IMR-90 (cell line): ENCODE measurements at regions not wholly inside any gene's neighbourhood (a gene's known extent, or its start where the extent isn't known, plus 50 kb on each side); places are given as distances from the start of the nearest gene placed in this dataset.

Source experiments
- ATAC-seq: fragments of 200-7000 bp; cut with Tn5 transposase; 2 replicates; pipeline ENCODE4 v1.9.1; 2020; ENCODE audit warnings: low read depth, mild to moderate bottlenecking, moderate library complexity
- BruUV-seq: library from RNA; stranded (reverse); fragments of 400-500 nt; replicated peaks from 2 replicates; lab custom pipeline; 2021; lab: Mats Ljungman, UMichigan
- CTCF ChIA-PET: fragments of 300-600 bp; formaldehyde crosslinking; extraction: SDS; loops from one replicate; lab custom pipeline; 2021; ENCODE audit warnings: antibody characterized with exemption; lab: Yijun Ruan, JAX
- POLR2A ChIA-PET: fragments of 300-600 bp; sonication (Branson Sonifier 250); formaldehyde crosslinking; loops from one replicate; lab custom pipeline; 2022; ENCODE audit warnings: antibody characterized with exemption; ENCODE audit not compliant: unreplicated experiment; lab: Charles Lee
- DNase-seq: peaks from one replicate; pipeline ENCODE4 v3.0.0; 2013
- H2AFZ ChIP-seq: replicated peaks from 2 replicates; pipeline ENCODE3; 2013; ENCODE audit warnings: low read length, mild to moderate bottlenecking; ENCODE audit not compliant: poor library complexity
- H2AK5ac ChIP-seq: 2 replicates; pipeline ENCODE4 v1.6.1; 2013; ENCODE audit warnings: low read depth, low read length, inconsistent platforms
- H2AK9ac ChIP-seq: replicated peaks from 2 replicates; pipeline ENCODE3; 2013; ENCODE audit warnings: mild to moderate bottlenecking, low read depth, low read length, moderate library complexity; ENCODE audit not compliant: poor library complexity
- H2BK120ac ChIP-seq: 2 replicates; pipeline ENCODE4 v1.6.1; 2013; ENCODE audit warnings: low read depth, low read length, inconsistent platforms
- H2BK15ac ChIP-seq: 3 replicates; pipeline ENCODE4 v1.6.1; 2013; ENCODE audit warnings: low read depth, low read length, inconsistent platforms
- H2BK20ac ChIP-seq: 2 replicates; pipeline ENCODE4 v1.6.1; 2013; ENCODE audit warnings: low read depth, mild to moderate bottlenecking, inconsistent platforms, low read length, moderate library complexity
- H2BK5ac ChIP-seq: 2 replicates; pipeline ENCODE4 v1.6.1; 2013; ENCODE audit warnings: mild to moderate bottlenecking, low read depth, low read length, inconsistent platforms; ENCODE audit not compliant: poor library complexity, severe bottlenecking
- H3K14ac ChIP-seq: replicated peaks from 2 replicates; pipeline ENCODE4 v1.6.1; 2013; ENCODE audit warnings: low read depth, low read length, inconsistent platforms
- H3K18ac ChIP-seq: 2 replicates; pipeline ENCODE4 v1.6.1; 2013; ENCODE audit warnings: low read depth, low read length, control low read depth
- H3K23ac ChIP-seq: 2 replicates; pipeline ENCODE4 v1.6.1; 2013; ENCODE audit warnings: low read depth, low read length, inconsistent platforms
- H3K27ac ChIP-seq: 2 replicates; pipeline ENCODE4 v1.5.1; 2013; ENCODE audit warnings: mild to moderate bottlenecking, control low read depth, low read length; ENCODE audit not compliant: insufficient read depth
- H3K27me3 ChIP-seq: 2 replicates; pipeline ENCODE4 v1.6.1; 2013; ENCODE audit warnings: low read length; ENCODE audit not compliant: control insufficient read depth, insufficient read depth
- H3K36me3 ChIP-seq: 2 replicates; pipeline ENCODE4 v1.6.1; 2013; ENCODE audit warnings: low read length, mixed read lengths; ENCODE audit not compliant: control insufficient read depth, insufficient read depth
- H3K4ac ChIP-seq: 2 replicates; pipeline ENCODE4 v1.6.1; 2013; ENCODE audit warnings: low read depth, low read length, inconsistent platforms
- H3K4me1 ChIP-seq: 2 replicates; pipeline ENCODE4 v1.6.1; 2013; ENCODE audit warnings: low read length, mixed read lengths; ENCODE audit not compliant: control insufficient read depth, insufficient read depth
- H3K4me2 ChIP-seq: 2 replicates; pipeline ENCODE4 v1.6.1; 2013; ENCODE audit warnings: low read depth, mild to moderate bottlenecking, control low read depth, low read length, moderate library complexity
- H3K4me3 ChIP-seq: 2 replicates; pipeline ENCODE4 v1.5.1; 2013; ENCODE audit warnings: low read depth, mild to moderate bottlenecking, control low read depth, low read length, moderate library complexity; ENCODE audit not compliant: insufficient read depth
- H3K56ac ChIP-seq: 2 replicates; pipeline ENCODE4 v1.6.1; 2013; ENCODE audit warnings: low read length, inconsistent platforms; ENCODE audit not compliant: insufficient read depth; ENCODE audit errors: extremely low read depth
- H3K79me1 ChIP-seq, 2 experiments: 2 replicates each; pipeline ENCODE4 v1.6.1; 2013; ENCODE audit warnings: low read length in 2 of 2, inconsistent platforms in 1 of 2, low read depth in 1 of 2
- H3K9ac ChIP-seq: 2 replicates; pipeline ENCODE4 v1.6.1; 2013; ENCODE audit warnings: low read depth, low read length, control low read depth
- H3K9me1 ChIP-seq: 2 replicates; pipeline ENCODE4 v1.6.1; 2013; ENCODE audit warnings: low read length, inconsistent platforms; ENCODE audit not compliant: insufficient read depth
- H3K9me3 ChIP-seq: 2 replicates; pipeline ENCODE4 v1.6.1; 2013; ENCODE audit warnings: low read length; ENCODE audit not compliant: control insufficient read depth, insufficient read depth
- H4K20me1 ChIP-seq: 2 replicates; pipeline ENCODE4 v1.6.1; 2013; ENCODE audit warnings: low read length, inconsistent platforms; ENCODE audit not compliant: insufficient read depth
- H4K5ac ChIP-seq: 2 replicates; pipeline ENCODE4 v1.6.1; 2013; ENCODE audit warnings: mild to moderate bottlenecking, low read depth, low read length, control low read depth
- H4K8ac ChIP-seq, 2 experiments: 2 replicates each; pipeline ENCODE4 v1.6.1; 2013; ENCODE audit warnings: low read depth in 2 of 2, low read length in 2 of 2, control low read depth in 1 of 2, inconsistent platforms in 1 of 2
- H4K91ac ChIP-seq: 2 replicates; pipeline ENCODE4 v1.6.1; 2013; ENCODE audit warnings: low read depth, low read length, inconsistent platforms; ENCODE audit not compliant: insufficient read depth
- BHLHE40 ChIP-seq: fragments of 150-350 bp; IDR thresholded peaks from 2 replicates; pipeline ENCODE4 v1.6.1; 2016; ENCODE audit warnings: mild to moderate bottlenecking, low read depth, low read length
- CEBPB ChIP-seq: IDR thresholded peaks from 2 replicates; pipeline ENCODE4 v1.6.1; 2012; ENCODE audit warnings: low read depth, low read length, improper control_type of control experiment
- CHD1 ChIP-seq: IDR thresholded peaks from 2 replicates; pipeline ENCODE4 v1.6.1; 2012; ENCODE audit warnings: low read depth, low read length, improper control_type of control experiment
- CTCF ChIP-seq: conservative IDR thresholded peaks from 2 replicates; pipeline ENCODE4 v1.5.1; 2012; ENCODE audit warnings: mild to moderate bottlenecking, low read depth, low read length, improper control_type of control experiment
- FOS ChIP-seq: fragments of 150-350 bp; IDR thresholded peaks from 2 replicates; pipeline ENCODE4 v1.6.1; 2016; ENCODE audit warnings: low read depth, low read length
- MAFK ChIP-seq: IDR thresholded peaks from 2 replicates; pipeline ENCODE4 v1.6.1; 2012; ENCODE audit warnings: low read depth, low read length, improper control_type of control experiment
- MAZ ChIP-seq: IDR thresholded peaks from 2 replicates; pipeline ENCODE4 v1.6.1; 2012; ENCODE audit warnings: low read depth, mild to moderate bottlenecking, low read length, improper control_type of control experiment, moderate library complexity, borderline replicate concordance
- MXI1 ChIP-seq: IDR thresholded peaks from 2 replicates; pipeline ENCODE4 v1.6.1; 2012; ENCODE audit warnings: low read depth, mild to moderate bottlenecking, low read length, moderate library complexity, borderline replicate concordance
- NFE2L2 ChIP-seq: fragments of 150-350 bp; IDR thresholded peaks from 2 replicates; pipeline ENCODE4 v1.6.1; 2016; ENCODE audit warnings: low read depth, mild to moderate bottlenecking, low read length
- POLR2A ChIP-seq: IDR thresholded peaks from 2 replicates; pipeline ENCODE4 v1.6.1; 2012; ENCODE audit warnings: mild to moderate bottlenecking, low read depth, low read length
- RAD21 ChIP-seq: IDR thresholded peaks from 2 replicates; pipeline ENCODE4 v1.6.1; 2012; ENCODE audit warnings: low read length, improper control_type of control experiment
- RCOR1 ChIP-seq: IDR thresholded peaks from 2 replicates; pipeline ENCODE4 v1.6.1; 2012; ENCODE audit warnings: mild to moderate bottlenecking, low read length, improper control_type of control experiment; ENCODE audit not compliant: insufficient replicate concordance
- RFX5 ChIP-seq: IDR thresholded peaks from 2 replicates; pipeline ENCODE4 v1.8.0; 2012; ENCODE audit warnings: low read depth, mild to moderate bottlenecking, low read length, moderate library complexity
- SMC3 ChIP-seq: fragments of 150-350 bp; IDR thresholded peaks from 2 replicates; pipeline ENCODE4 v1.6.1; 2016; ENCODE audit warnings: low read depth, mild to moderate bottlenecking, antibody characterized with exemption, low read length, moderate library complexity
- USF2 ChIP-seq: fragments of 150-350 bp; IDR thresholded peaks from 2 replicates; pipeline ENCODE4 v1.6.1; 2017; ENCODE audit warnings: mild to moderate bottlenecking, antibody characterized with exemption, low read length, low read depth
- WGBS, 2 experiments: methylation state at CpG; one replicate each; pipeline versions ENCODE4 v1.1.5 to v1.1.7; 2013; ENCODE audit warnings: missing lambda C conversion rate in 2 of 2; ENCODE audit not compliant: insufficient read length in 1 of 2; ENCODE audit errors: extremely low coverage in 2 of 2; 5-methylcytosine and 5-hydroxymethylcytosine counted together
- dilution Hi-C: fragments of 300-500 bp; cut with HindIII; formaldehyde crosslinking; loops from one replicate; pipeline ENCODE4 v1.14.3; 2018; ENCODE audit warnings: low sequenced_read_pairs; ENCODE audit not compliant: unreplicated experiment
- in situ Hi-C: fragments of 300-500 bp; cut with MboI; formaldehyde crosslinking; loops from 3 replicates; pipeline ENCODE4 v1.14.3; 2019; ENCODE audit warnings: low sequenced_read_pairs, inconsistent platforms, mixed read lengths
- intact Hi-C: fragments of 100-400 bp; cut with micrococcal nuclease; formaldehyde crosslinking; loops from 2 replicates; pipeline ENCODE4 v1.10.0; 2022
- TF ChIP-seq, protein P1 (sequence below): fragments of 150-350 bp; IDR thresholded peaks from 2 replicates; pipeline ENCODE4 v1.6.1; 2016; ENCODE audit warnings: low read depth, mild to moderate bottlenecking, low read length, moderate library complexity, borderline replicate concordance

DNA sequence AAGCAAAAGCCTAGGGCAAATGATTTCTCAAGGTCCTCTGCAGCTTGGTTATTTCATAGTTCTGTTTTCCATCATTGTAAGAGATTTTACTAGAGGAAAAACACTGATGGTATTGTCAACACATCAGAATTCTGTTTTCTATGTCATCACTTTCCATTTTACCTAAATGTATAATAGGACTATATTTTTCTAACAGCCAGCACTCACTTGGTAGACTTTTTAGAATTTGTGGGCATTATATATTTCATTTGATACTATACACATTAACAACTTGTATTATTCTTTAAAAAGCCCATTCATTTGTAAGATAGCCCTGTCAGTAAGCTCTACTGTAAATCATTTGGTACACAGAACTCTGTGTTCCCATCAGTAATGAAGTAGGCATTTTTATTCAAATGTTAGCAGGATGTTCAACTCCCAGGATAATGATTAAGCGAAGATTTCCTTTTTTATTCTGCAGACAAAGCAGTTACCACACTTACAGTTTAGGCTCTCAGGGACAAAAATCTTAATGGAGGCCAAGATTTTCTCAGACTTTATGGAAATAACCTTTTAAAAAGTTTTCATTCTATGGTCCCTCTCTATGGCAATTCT, 143.6 kb upstream of the TEX13C start:
- in situ Hi-C loops = no loop called here
- H3K27me3 ChIP-seq = no peaks in the 10 kb centered on the region
- no peak overlapping the region for H3K4me2 ChIP-seq
- no peak overlapping the region for H4K8ac ChIP-seq
- no peak overlapping the region for H2AK5ac ChIP-seq
- no peak overlapping the region for H3K9ac ChIP-seq
- H4K5ac ChIP-seq = no peak overlapping the region
- no peaks in the 10 kb centered on the region for H3K9me3 ChIP-seq
- dilution Hi-C loops = no loop called here
- no peak overlapping the region for H2AK9ac ChIP-seq
- no peak overlapping the region for H2BK5ac ChIP-seq
- H3K4me1 ChIP-seq = no peaks in the 10 kb centered on the region
- H3K4ac ChIP-seq = no peak overlapping the region
- intact Hi-C loops = no loop called here
- TF ChIP-seq MAFK = no peak
- no peak for TF ChIP-seq BHLHE40
- TF ChIP-seq USF2 = no peak
- no peak for TF ChIP-seq FOS
- TF ChIP-seq RCOR1 = no peak
- TF ChIP-seq, protein P1, sequence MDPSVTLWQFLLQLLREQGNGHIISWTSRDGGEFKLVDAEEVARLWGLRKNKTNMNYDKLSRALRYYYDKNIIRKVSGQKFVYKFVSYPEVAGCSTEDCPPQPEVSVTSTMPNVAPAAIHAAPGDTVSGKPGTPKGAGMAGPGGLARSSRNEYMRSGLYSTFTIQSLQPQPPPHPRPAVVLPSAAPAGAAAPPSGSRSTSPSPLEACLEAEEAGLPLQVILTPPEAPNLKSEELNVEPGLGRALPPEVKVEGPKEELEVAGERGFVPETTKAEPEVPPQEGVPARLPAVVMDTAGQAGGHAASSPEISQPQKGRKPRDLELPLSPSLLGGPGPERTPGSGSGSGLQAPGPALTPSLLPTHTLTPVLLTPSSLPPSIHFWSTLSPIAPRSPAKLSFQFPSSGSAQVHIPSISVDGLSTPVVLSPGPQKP = no peak
- TF ChIP-seq CTCF = no peak
- no peak for TF ChIP-seq MXI1
- TF ChIP-seq SMC3 = no peak
- no peak for TF ChIP-seq MAZ
- TF ChIP-seq NFE2L2 = no peak
- TF ChIP-seq RAD21 = no peak
- TF ChIP-seq POLR2A = no peak
- no peak for TF ChIP-seq CEBPB
- TF ChIP-seq CHD1 = no peak
- TF ChIP-seq RFX5 = no peak
- H3K23ac ChIP-seq = no peak overlapping the region
- no peaks in the 10 kb centered on the region for H3K36me3 ChIP-seq
- ChIA-PET POLR2A (no interaction called here), CTCF (no interaction called here)
- H2BK120ac ChIP-seq = no peak overlapping the region
- H4K91ac ChIP-seq = no peak overlapping the region
- H2BK15ac ChIP-seq = no peak overlapping the region
- DNase-seq = no peak
- no peak overlapping the region for H3K18ac ChIP-seq
- no peaks in the 10 kb centered on the region for H3K9me1 ChIP-seq
- no peak for ATAC-seq
- no peak overlapping the region for H2AFZ ChIP-seq
- no peaks in the 10 kb centered on the region for H3K79me1 ChIP-seq
- no peak overlapping the region for H3K4me3 ChIP-seq
- no CpG with 5 or more reads among the region's 1 CpG for WGBS, 2 experiments
- H3K56ac ChIP-seq = no peak overlapping the region
- no peaks in the 10 kb centered on the region for H4K20me1 ChIP-seq
- no peak overlapping the region for H3K14ac ChIP-seq
- BruUV-seq = no TSS peak
- no peak overlapping the region for H2BK20ac ChIP-seq
- no peak overlapping the region for H3K27ac ChIP-seq
